Renal pelvis (tissue), 1 donor: ENCODE measurements at regions not wholly inside any gene's neighbourhood (a gene's known extent, or its start where the extent isn't known, plus 50 kb on each side); places are given as distances from the start of the nearest gene placed in this dataset.
"Not testable (repeated sequence)": the region's sequence is repeated elsewhere in the genome, so short reads cannot be mapped to it uniquely, and the experiment has no call there.

Source experiments
- DNase-seq: peaks from one replicate; pipeline ENCODE4 v3.0.0-alpha.2; 2013

DNA sequence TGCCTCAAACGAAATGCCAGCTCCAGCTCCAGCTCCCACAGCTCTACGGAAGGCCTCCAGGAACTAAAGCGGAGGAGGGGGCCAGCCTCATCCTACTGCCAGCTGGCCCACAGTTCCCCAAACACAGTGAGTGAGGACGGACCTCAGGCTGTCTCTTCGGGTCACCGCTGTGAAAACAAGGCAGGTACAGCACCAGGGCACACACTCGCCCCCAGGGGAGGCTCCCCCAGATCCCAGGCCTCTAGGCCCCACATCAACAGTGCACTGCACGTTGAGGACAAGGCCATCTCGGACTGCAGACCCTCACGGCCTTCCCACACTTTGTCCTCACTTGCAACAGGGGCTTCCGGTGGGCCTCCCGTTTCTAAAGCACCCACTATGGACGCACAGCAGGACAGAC, 95.0 kb downstream of the GTF2H2C_2 start:
- not testable (repeated sequence) for DNase-seq

DNA sequence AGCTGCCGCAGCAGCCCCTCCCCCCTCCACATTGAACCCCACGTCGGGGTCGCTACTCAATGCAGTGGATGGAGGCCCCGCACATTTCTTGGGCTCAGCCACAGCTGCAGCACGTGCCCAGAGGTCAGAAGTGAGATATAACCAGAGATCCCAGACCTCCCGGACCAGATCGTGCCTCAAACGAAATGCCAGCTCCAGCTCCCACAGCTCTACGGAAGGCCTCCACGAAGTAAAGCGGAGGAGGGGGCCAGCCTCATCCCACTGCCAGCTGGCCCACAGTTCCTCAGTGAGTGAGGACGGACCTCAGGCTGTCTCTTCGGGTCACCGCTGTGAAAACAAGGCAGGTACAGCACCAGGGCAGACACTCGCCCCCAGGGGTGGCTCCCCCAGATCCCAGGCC, 95.6 kb downstream of the GTF2H2C_2 start:
- DNase-seq: peak; percentile 34
